Tibial nerve (tissue), 3 donors: ENCODE measurements at regions not wholly inside any gene's neighbourhood (a gene's known extent, or its start where the extent isn't known, plus 50 kb on each side); places are given as distances from the start of the nearest gene placed in this dataset.

ENCODE experiments used
- CTCF ChIP-seq, 5 experiments: fragments of 200-600 bp in 3 of 5; fragments of 450-650 bp in 2 of 5; sonication (generic) in 3 of 5; IDR thresholded peaks; one replicate each; pipeline ENCODE4 v1.5.1; 2016 to 2019; ENCODE audit warnings: antibody characterized with exemption in 5 of 5, mild to moderate bottlenecking in 3 of 5, moderate library complexity in 2 of 5
- POLR2A ChIP-seq, 2 donors: fragments of 450-650 bp; IDR thresholded peaks; one replicate each; pipeline ENCODE4 v1.6.1; 2017; ENCODE audit warnings: antibody characterized with exemption in 2 of 2, mild to moderate bottlenecking in 2 of 2, moderate library complexity in 2 of 2

DNA sequence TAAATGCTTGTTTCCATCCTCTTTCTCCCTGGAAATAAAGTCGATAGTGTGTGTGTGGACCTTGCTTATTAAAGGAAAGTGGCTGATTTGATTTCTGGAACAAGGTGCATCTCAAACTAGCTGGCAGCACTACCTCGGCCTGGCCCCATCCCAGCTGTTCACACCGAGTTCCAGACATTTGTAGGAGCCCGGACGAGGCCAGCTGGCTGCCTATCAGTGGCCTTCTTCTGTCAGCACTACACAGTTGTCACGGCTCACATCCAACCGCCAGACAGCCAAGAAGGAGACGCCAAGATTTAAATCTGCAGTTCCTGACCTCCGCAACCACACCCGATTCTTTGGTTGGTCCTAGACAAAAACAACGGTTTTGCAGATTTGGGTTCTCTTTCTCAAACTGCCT, 63.6 kb downstream of the PALM2AKAP2 start:
- no peak for TF ChIP-seq CTCF (IDR thresholded peaks at IDR 0.05)
- TF ChIP-seq POLR2A (IDR thresholded peaks at IDR 0.05) = no peak
